IPS-15b (cell line): ENCODE measurements at regions not wholly inside any gene's neighbourhood (a gene's known extent, or its start where the extent isn't known, plus 50 kb on each side); places are given as distances from the start of the nearest gene placed in this dataset.

ENCODE experiments used
- H3K27me3 ChIP-seq: one replicate; pipeline ENCODE4 v1.6.1; 2013; ENCODE audit warnings: low read length; ENCODE audit not compliant: control insufficient read depth, insufficient read depth
- H3K36me3 ChIP-seq: one replicate; pipeline ENCODE4 v1.6.1; 2013; ENCODE audit warnings: low read length; ENCODE audit not compliant: control insufficient read depth, insufficient read depth
- H3K4me1 ChIP-seq: one replicate; pipeline ENCODE4 v1.6.1; 2013; ENCODE audit warnings: mild to moderate bottlenecking, low read length; ENCODE audit not compliant: control insufficient read depth, insufficient read depth
- H3K4me3 ChIP-seq: one replicate; pipeline ENCODE4 v1.5.1; 2013; ENCODE audit warnings: low read depth, low read length
- H3K9ac ChIP-seq: one replicate; pipeline ENCODE4 v1.6.1; 2013; ENCODE audit warnings: low read depth, mild to moderate bottlenecking, low read length
- H3K9me3 ChIP-seq: one replicate; pipeline ENCODE4 v1.6.1; 2013; ENCODE audit warnings: mild to moderate bottlenecking, low read length; ENCODE audit not compliant: control insufficient read depth, insufficient read depth

GRCh38 chr10:62466590-62466989 lies 92.4 kb downstream of the ZNF365 start:
- no peaks in the 10 kb centered on the region for H3K36me3 ChIP-seq
- no peaks in the 10 kb centered on the region for H3K9me3 ChIP-seq
- no peak overlapping the region for H3K4me3 ChIP-seq
- no peaks in the 10 kb centered on the region for H3K4me1 ChIP-seq
- no peaks in the 10 kb centered on the region for H3K27me3 ChIP-seq
- H3K9ac ChIP-seq: no peak overlapping the region

- Histone ChIP-seq H3K27me3 (no peaks in the 10 kb centered on the region), H3K4me1 (no peaks in the 10 kb centered on the region), H3K9me3 (no peaks in the 10 kb centered on the region), H3K9ac (no peak overlapping the region), H3K36me3 (no peaks in the 10 kb centered on the region), H3K4me3 (no peak overlapping the region)
Measured at GRCh38 chr10:62467527-62467926, 93.4 kb downstream of the ZNF365 start.

GRCh38 chr10:62471711-62472110 lies 97.5 kb downstream of the ZNF365 start:
- no peaks in the 10 kb centered on the region for H3K36me3 ChIP-seq
- no peak overlapping the region for H3K4me3 ChIP-seq
- no peaks in the 10 kb centered on the region for H3K9me3 ChIP-seq
- H3K4me1 ChIP-seq: no peaks in the 10 kb centered on the region
- H3K9ac ChIP-seq: no peak overlapping the region
- H3K27me3 ChIP-seq: no peaks in the 10 kb centered on the region

- H3K4me1 ChIP-seq: no peaks in the 10 kb centered on the region
- no peak overlapping the region for H3K4me3 ChIP-seq
- no peaks in the 10 kb centered on the region for H3K27me3 ChIP-seq
- no peaks in the 10 kb centered on the region for H3K36me3 ChIP-seq
- H3K9me3 ChIP-seq: no peaks in the 10 kb centered on the region
- no peak overlapping the region for H3K9ac ChIP-seq
Measured at GRCh38 chr10:62473241-62473640, 99.1 kb downstream of the ZNF365 start.

GRCh38 chr10:62475551-62475950 lies 101.4 kb downstream of the ZNF365 start:
- Histone ChIP-seq H3K36me3 (no peaks in the 10 kb centered on the region), H3K4me3 (no peak overlapping the region), H3K4me1 (no peaks in the 10 kb centered on the region), H3K27me3 (no peaks in the 10 kb centered on the region), H3K9me3 (no peaks in the 10 kb centered on the region), H3K9ac (no peak overlapping the region)

GRCh38 chr10:62479523-62479922 lies 105.4 kb downstream of the ZNF365 start:
- H3K9me3 ChIP-seq: no peaks in the 10 kb centered on the region
- H3K4me3 ChIP-seq: no peak overlapping the region
- H3K36me3 ChIP-seq: no peaks in the 10 kb centered on the region

GRCh38 chr10:62480196-62480595 lies 106.0 kb downstream of the ZNF365 start:
- Histone ChIP-seq H3K27me3 (no peaks in the 10 kb centered on the region), H3K9ac (no peak overlapping the region), H3K36me3 (no peaks in the 10 kb centered on the region), H3K9me3 (no peaks in the 10 kb centered on the region), H3K4me1 (no peaks in the 10 kb centered on the region), H3K4me3 (no peak overlapping the region)

More at GRCh38 chr10:62479523-62479922, 105.4 kb downstream of the ZNF365 start:
- Histone ChIP-seq H3K4me1 (no peaks in the 10 kb centered on the region), H3K9ac (no peak overlapping the region), H3K27me3 (no peaks in the 10 kb centered on the region)

GRCh38 chr10:62482581-62482980 lies 108.4 kb downstream of the ZNF365 start:
- H3K4me3 ChIP-seq: no peak overlapping the region
- H3K36me3 ChIP-seq: no peaks in the 10 kb centered on the region
- H3K9ac ChIP-seq: no peak overlapping the region
- H3K4me1 ChIP-seq: no peaks in the 10 kb centered on the region
- no peaks in the 10 kb centered on the region for H3K9me3 ChIP-seq
- no peaks in the 10 kb centered on the region for H3K27me3 ChIP-seq

- Histone ChIP-seq H3K4me1 (no peaks in the 10 kb centered on the region), H3K4me3 (no peak overlapping the region), H3K36me3 (no peaks in the 10 kb centered on the region), H3K9me3 (no peaks in the 10 kb centered on the region), H3K9ac (no peak overlapping the region), H3K27me3 (no peaks in the 10 kb centered on the region)
Measured at GRCh38 chr10:62491597-62491996, 117.4 kb downstream of the ZNF365 start.

- no peaks in the 10 kb centered on the region for H3K9me3 ChIP-seq
- no peaks in the 10 kb centered on the region for H3K4me1 ChIP-seq
- H3K27me3 ChIP-seq: no peaks in the 10 kb centered on the region
- no peak overlapping the region for H3K4me3 ChIP-seq
- H3K36me3 ChIP-seq: no peaks in the 10 kb centered on the region
- no peak overlapping the region for H3K9ac ChIP-seq
Measured at GRCh38 chr10:62492012-62492869, 118.1 kb downstream of the ZNF365 start.

GRCh38 chr10:62492870-62493180 lies 118.7 kb downstream of the ZNF365 start:
- Histone ChIP-seq H3K27me3 (no peaks in the 10 kb centered on the region), H3K9ac (no peak overlapping the region), H3K36me3 (no peaks in the 10 kb centered on the region), H3K4me1 (no peaks in the 10 kb centered on the region), H3K9me3 (no peaks in the 10 kb centered on the region), H3K4me3 (no peak overlapping the region)

GRCh38 chr10:62496925-62497324 lies 122.8 kb downstream of the ZNF365 start:
- no peak overlapping the region for H3K9ac ChIP-seq
- no peaks in the 10 kb centered on the region for H3K4me1 ChIP-seq
- no peaks in the 10 kb centered on the region for H3K9me3 ChIP-seq
- no peaks in the 10 kb centered on the region for H3K27me3 ChIP-seq
- no peaks in the 10 kb centered on the region for H3K36me3 ChIP-seq
- no peak overlapping the region for H3K4me3 ChIP-seq
